ENCODE measurements at regions not wholly inside any gene's neighbourhood (a gene's known extent, or its start where the extent isn't known, plus 50 kb on each side); places are given as distances from the start of the nearest gene placed in this dataset.

GRCh38 chr7:17617380-17617779 is 318.9 kb downstream of the AHR start:
- no peaks in the 10 kb centered on the region for H3K79me2 ChIP-seq
- no peak overlapping the region for H3K4me2 ChIP-seq (ENCODE audit: low read length)
- H3K4me1 ChIP-seq: no peaks in the 10 kb centered on the region
- H3K4me3 ChIP-seq (ENCODE audit: low read depth, low read length): no peak overlapping the region
- no peaks in the 10 kb centered on the region for H3K9me3 ChIP-seq (ENCODE audit: control insufficient read depth, low read length)
- H3K27ac ChIP-seq: no peak overlapping the region
- no peak for TF ChIP-seq CTCF (IDR thresholded peaks at IDR 0.05)
- H3K36me3 ChIP-seq (ENCODE audit: control insufficient read depth, insufficient read depth, low read length): no peaks in the 10 kb centered on the region
- H2AFZ ChIP-seq: no peak overlapping the region
- H3K27me3 ChIP-seq (ENCODE audit: control insufficient read depth, insufficient read depth, low read length): no peaks in the 10 kb centered on the region
- no peak overlapping the region for H3K9ac ChIP-seq

- no peak overlapping the region for H3K9ac ChIP-seq
- no peak for TF ChIP-seq CTCF (IDR thresholded peaks at IDR 0.05)
These were observed 319.6 kb downstream of the AHR start for GRCh38 chr7:17617857-17618651.

DNA sequence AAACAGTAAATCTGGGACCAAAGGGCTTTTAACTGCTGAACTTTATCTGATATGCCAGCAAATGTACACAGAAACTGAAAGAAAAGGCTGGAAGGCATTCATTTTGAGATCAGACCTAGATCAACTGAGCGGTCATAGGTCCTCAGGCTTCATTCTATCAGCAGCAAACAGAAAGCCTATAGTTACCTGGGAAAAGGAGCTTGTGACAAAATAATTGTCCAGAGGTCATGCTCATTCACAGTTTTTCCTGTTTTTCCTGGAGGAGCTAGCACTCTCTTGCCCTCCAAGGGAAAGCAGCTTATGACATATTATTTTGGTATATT is 320.2 kb downstream of the AHR start:
- Histone ChIP-seq H3K4me3 (ENCODE audit: low read depth, low read length) (no peak overlapping the region), H3K9me3 (ENCODE audit: control insufficient read depth, low read length) (no peaks in the 10 kb centered on the region), H3K36me3 (ENCODE audit: control insufficient read depth, insufficient read depth, low read length) (no peaks in the 10 kb centered on the region), H3K9ac (no peak overlapping the region), H3K27me3 (ENCODE audit: control insufficient read depth, insufficient read depth, low read length) (no peaks in the 10 kb centered on the region), H3K4me2 (ENCODE audit: low read length) (no peak overlapping the region), H3K79me2 (no peaks in the 10 kb centered on the region), H3K4me1 (no peaks in the 10 kb centered on the region), H2AFZ (no peak overlapping the region), H3K27ac (no peak overlapping the region)
- TF ChIP-seq CTCF (IDR thresholded peaks at IDR 0.05): no peak

More at GRCh38 chr7:17617857-17618651, 319.6 kb downstream of the AHR start:
- no peaks in the 10 kb centered on the region for H3K4me1 ChIP-seq
- H3K27me3 ChIP-seq (ENCODE audit: control insufficient read depth, insufficient read depth, low read length): no peaks in the 10 kb centered on the region
- no peaks in the 10 kb centered on the region for H3K9me3 ChIP-seq (ENCODE audit: control insufficient read depth, low read length)
- H3K79me2 ChIP-seq: no peaks in the 10 kb centered on the region
- H3K36me3 ChIP-seq (ENCODE audit: control insufficient read depth, insufficient read depth, low read length): no peaks in the 10 kb centered on the region
- H3K27ac ChIP-seq: no peak overlapping the region
- no peak overlapping the region for H3K4me2 ChIP-seq (ENCODE audit: low read length)
- H2AFZ ChIP-seq: no peak overlapping the region
- H3K4me3 ChIP-seq (ENCODE audit: low read depth, low read length): no peak overlapping the region

DNA sequence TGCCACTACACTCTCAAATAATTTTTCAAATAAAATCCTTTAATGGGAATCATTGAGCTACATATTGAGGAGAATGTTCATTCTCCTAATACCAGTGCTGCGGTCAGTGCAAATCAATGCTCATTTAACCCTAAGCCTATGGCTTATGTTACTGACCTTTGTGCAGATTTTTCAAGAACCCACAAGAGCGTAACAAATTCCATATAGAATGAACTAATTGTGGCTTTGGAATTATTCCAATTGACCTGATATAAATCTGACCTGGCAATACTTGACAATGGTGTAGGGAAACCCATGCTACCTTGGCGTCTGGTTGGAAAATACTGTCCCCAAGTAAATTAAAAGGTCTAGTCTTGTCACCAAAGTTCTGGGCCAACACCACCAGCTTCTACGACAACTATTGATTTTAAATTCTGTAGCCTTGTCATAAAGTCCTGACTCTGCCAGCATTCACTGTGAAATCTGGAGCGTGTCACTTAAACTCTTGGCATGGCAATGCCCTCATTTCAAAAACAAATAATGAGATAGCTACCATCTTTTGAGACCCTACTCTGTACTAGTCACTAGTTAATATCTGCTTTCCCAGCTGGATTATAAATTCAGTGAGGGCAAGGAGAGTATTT is 320.9 kb downstream of the AHR start:
- no peaks in the 10 kb centered on the region for H3K4me1 ChIP-seq
- no peak overlapping the region for H2AFZ ChIP-seq
- H3K79me2 ChIP-seq: no peaks in the 10 kb centered on the region
- no peaks in the 10 kb centered on the region for H3K36me3 ChIP-seq (ENCODE audit: control insufficient read depth, insufficient read depth, low read length)
- H3K9me3 ChIP-seq (ENCODE audit: control insufficient read depth, low read length): no peaks in the 10 kb centered on the region
- no peak overlapping the region for H3K27ac ChIP-seq
- H3K4me3 ChIP-seq (ENCODE audit: low read depth, low read length): no peak overlapping the region
- H3K27me3 ChIP-seq (ENCODE audit: control insufficient read depth, insufficient read depth, low read length): no peaks in the 10 kb centered on the region
- H3K9ac ChIP-seq: no peak overlapping the region
- no peak for TF ChIP-seq CTCF (IDR thresholded peaks at IDR 0.05)
- H3K4me2 ChIP-seq (ENCODE audit: low read length): no peak overlapping the region

GRCh38 chr7:17620566-17620965 is 319.7 kb downstream of the SNX13 start:
- no peaks in the 10 kb centered on the region for H3K9me3 ChIP-seq (ENCODE audit: control insufficient read depth, low read length)
- H3K9ac ChIP-seq: no peak overlapping the region
- TF ChIP-seq CTCF (IDR thresholded peaks at IDR 0.05): no peak
- no peaks in the 10 kb centered on the region for H3K79me2 ChIP-seq
- H3K36me3 ChIP-seq (ENCODE audit: control insufficient read depth, insufficient read depth, low read length): no peaks in the 10 kb centered on the region
- H3K27me3 ChIP-seq (ENCODE audit: control insufficient read depth, insufficient read depth, low read length): no peaks in the 10 kb centered on the region
- no peak overlapping the region for H2AFZ ChIP-seq
- no peak overlapping the region for H3K4me2 ChIP-seq (ENCODE audit: low read length)
- no peak overlapping the region for H3K27ac ChIP-seq
- H3K4me3 ChIP-seq (ENCODE audit: low read depth, low read length): no peak overlapping the region
- H3K4me1 ChIP-seq: no peaks in the 10 kb centered on the region
